HG03060 (cell line): ENCODE measurements at regions not wholly inside any gene's neighbourhood (a gene's known extent, or its start where the extent isn't known, plus 50 kb on each side); places are given as distances from the start of the nearest gene placed in this dataset.

Experiments used
- ATAC-seq: cut with Tn5 transposase; IDR thresholded peaks from one replicate; pipeline ENCODE4 v1.9.1; 2021; ENCODE audit warnings: low read depth, moderate number of reproducible peaks; ENCODE audit not compliant: unreplicated experiment

- ATAC-seq = no peak
Observed at GRCh38 chr20:48288930-48289507, 503.7 kb upstream of the SULF2 start.

- no peak for ATAC-seq
Observed at GRCh38 chr20:48287552-48288170, 502.4 kb upstream of the SULF2 start.

- no peak for ATAC-seq
Observed at GRCh38 chr20:48287021-48287494, 501.8 kb upstream of the SULF2 start.

GRCh38 chr20:48286601-48287000 lies 501.3 kb upstream of the SULF2 start:
- no peak for ATAC-seq

GRCh38 chr20:48285656-48286055 lies 500.4 kb upstream of the SULF2 start:
- no peak for ATAC-seq

- ATAC-seq = no peak
Observed at GRCh38 chr20:48284837-48285236, 499.6 kb upstream of the SULF2 start.

GRCh38 chr20:48284315-48284714 lies 499.0 kb upstream of the SULF2 start:
- no peak for ATAC-seq

GRCh38 chr20:48283470-48284110 lies 498.3 kb upstream of the SULF2 start:
- ATAC-seq = no peak

- ATAC-seq = no peak
Observed at GRCh38 chr20:48282591-48283228, 497.4 kb upstream of the SULF2 start.

- no peak for ATAC-seq
Observed at GRCh38 chr20:48281501-48281900, 496.2 kb upstream of the SULF2 start.

GRCh38 chr20:48278961-48279481 lies 493.7 kb upstream of the SULF2 start:
- ATAC-seq = no peak

- no peak for ATAC-seq
Observed at GRCh38 chr20:48277266-48277665, 492.0 kb upstream of the SULF2 start.

- ATAC-seq = no peak
Observed at GRCh38 chr20:48276021-48276342, 490.7 kb upstream of the SULF2 start.

- ATAC-seq = no peak
Observed at GRCh38 chr20:48275286-48276020, 490.2 kb upstream of the SULF2 start.

- no peak for ATAC-seq
Observed at GRCh38 chr20:48273843-48274242, 488.6 kb upstream of the SULF2 start.

- no peak for ATAC-seq
Observed at GRCh38 chr20:48270885-48271284, 485.6 kb upstream of the SULF2 start.

- no peak for ATAC-seq
Observed at GRCh38 chr20:48267860-48268633, 482.8 kb upstream of the SULF2 start.

- no peak for ATAC-seq
Observed at GRCh38 chr20:48266571-48266970, 481.3 kb upstream of the SULF2 start.

GRCh38 chr20:48265791-48266190 lies 480.5 kb upstream of the SULF2 start:
- no peak for ATAC-seq

- no peak for ATAC-seq
Observed at GRCh38 chr20:48262955-48263354, 477.7 kb upstream of the SULF2 start.
